ENCODE measurements at regions not wholly inside any gene's neighbourhood (a gene's known extent, or its start where the extent isn't known, plus 50 kb on each side); places are given as distances from the start of the nearest gene placed in this dataset.

- no peak for DNase-seq
These were observed 321.5 kb downstream of the LRFN2 start for GRCh38 chr6:40265615-40266014.

- DNase-seq: no peak
These were observed 323.2 kb downstream of the LRFN2 start for GRCh38 chr6:40263970-40264369.

GRCh38 chr6:40262363-40262762, 324.8 kb downstream of the LRFN2 start:
- DNase-seq: no peak

- DNase-seq: no peak
These were observed 324.3 kb upstream of the MOCS1 start for GRCh38 chr6:40258531-40258930.

GRCh38 chr6:40256831-40257230, 322.6 kb upstream of the MOCS1 start:
- no peak for DNase-seq

- no peak for DNase-seq
These were observed 322.0 kb upstream of the MOCS1 start for GRCh38 chr6:40256224-40256623.

GRCh38 chr6:40253420-40253819, 319.2 kb upstream of the MOCS1 start:
- DNase-seq: no peak

- no peak for DNase-seq
These were observed 318.4 kb upstream of the MOCS1 start for GRCh38 chr6:40252531-40253258.

- DNase-seq: no peak
These were observed 317.5 kb upstream of the MOCS1 start for GRCh38 chr6:40251637-40252300.

GRCh38 chr6:40249935-40250334, 315.7 kb upstream of the MOCS1 start:
- no peak for DNase-seq

- DNase-seq: no peak
These were observed 313.4 kb upstream of the MOCS1 start for GRCh38 chr6:40247516-40248115.

GRCh38 chr6:40244699-40245098, 310.4 kb upstream of the MOCS1 start:
- DNase-seq: no peak

GRCh38 chr6:40232698-40233097, 298.4 kb upstream of the MOCS1 start:
- DNase-seq: no peak

- DNase-seq: no peak
These were observed 293.5 kb upstream of the MOCS1 start for GRCh38 chr6:40227735-40228134.

GRCh38 chr6:40222354-40222753, 288.1 kb upstream of the MOCS1 start:
- DNase-seq: no peak

GRCh38 chr6:40219799-40220198, 285.5 kb upstream of the MOCS1 start:
- DNase-seq: no peak

GRCh38 chr6:40210628-40211056, 276.4 kb upstream of the MOCS1 start:
- DNase-seq: no peak

- DNase-seq: no peak
These were observed 271.5 kb upstream of the MOCS1 start for GRCh38 chr6:40205801-40206200.

- no peak for DNase-seq
These were observed 270.7 kb upstream of the MOCS1 start for GRCh38 chr6:40205004-40205403.

- no peak for DNase-seq
These were observed 263.1 kb upstream of the MOCS1 start for GRCh38 chr6:40197371-40197770.

- no peak for DNase-seq
These were observed 261.9 kb upstream of the MOCS1 start for GRCh38 chr6:40196135-40196518.

GRCh38 chr6:40195428-40196134, 261.3 kb upstream of the MOCS1 start:
- no peak for DNase-seq

GRCh38 chr6:40194447-40195170, 260.3 kb upstream of the MOCS1 start:
- DNase-seq: no peak
